DND-41 (cell line): ENCODE measurements at regions not wholly inside any gene's neighbourhood (a gene's known extent, or its start where the extent isn't known, plus 50 kb on each side); places are given as distances from the start of the nearest gene placed in this dataset.

Source experiments
- EZH2 ChIP-seq: IDR thresholded peaks from 3 replicates; pipeline ENCODE4 v1.6.1; 2012; ENCODE audit warnings: borderline replicate concordance, low read depth, mild to moderate bottlenecking, moderate library complexity, low read length, inconsistent platforms; ENCODE audit not compliant: severe bottlenecking
- TF ChIP-seq, protein P1 (sequence below): IDR thresholded peaks from 2 replicates; pipeline ENCODE4 v1.5.1; 2012; ENCODE audit warnings: borderline replicate concordance, low read length, moderate library complexity, mild to moderate bottlenecking; ENCODE audit not compliant: poor library complexity, severe bottlenecking; ENCODE audit errors: extremely low read depth

GRCh38 chr9:105098370-105098769 is 146.1 kb upstream of the SLC44A1 start:
- TF ChIP-seq, protein P1, sequence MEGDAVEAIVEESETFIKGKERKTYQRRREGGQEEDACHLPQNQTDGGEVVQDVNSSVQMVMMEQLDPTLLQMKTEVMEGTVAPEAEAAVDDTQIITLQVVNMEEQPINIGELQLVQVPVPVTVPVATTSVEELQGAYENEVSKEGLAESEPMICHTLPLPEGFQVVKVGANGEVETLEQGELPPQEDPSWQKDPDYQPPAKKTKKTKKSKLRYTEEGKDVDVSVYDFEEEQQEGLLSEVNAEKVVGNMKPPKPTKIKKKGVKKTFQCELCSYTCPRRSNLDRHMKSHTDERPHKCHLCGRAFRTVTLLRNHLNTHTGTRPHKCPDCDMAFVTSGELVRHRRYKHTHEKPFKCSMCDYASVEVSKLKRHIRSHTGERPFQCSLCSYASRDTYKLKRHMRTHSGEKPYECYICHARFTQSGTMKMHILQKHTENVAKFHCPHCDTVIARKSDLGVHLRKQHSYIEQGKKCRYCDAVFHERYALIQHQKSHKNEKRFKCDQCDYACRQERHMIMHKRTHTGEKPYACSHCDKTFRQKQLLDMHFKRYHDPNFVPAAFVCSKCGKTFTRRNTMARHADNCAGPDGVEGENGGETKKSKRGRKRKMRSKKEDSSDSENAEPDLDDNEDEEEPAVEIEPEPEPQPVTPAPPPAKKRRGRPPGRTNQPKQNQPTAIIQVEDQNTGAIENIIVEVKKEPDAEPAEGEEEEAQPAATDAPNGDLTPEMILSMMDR = no peak
- TF ChIP-seq EZH2 = no peak
